OCI-LY3 (cell line): ENCODE measurements at regions not wholly inside any gene's neighbourhood (a gene's known extent, or its start where the extent isn't known, plus 50 kb on each side); places are given as distances from the start of the nearest gene placed in this dataset.

Experiments used
- H2AFZ ChIP-seq: fragments of 200-600, 300-600 bp; shearing (Covaris generic); 2 replicates; pipeline ENCODE4 v1.6.0; 2014; ENCODE audit warnings: antibody characterized with exemption, low read depth, low read length
- H3K27ac ChIP-seq: fragments of 200-600, 300-600 bp; sonication (generic); 2 replicates; pipeline ENCODE4 v1.5.1; 2014; ENCODE audit warnings: mild to moderate bottlenecking, low read length, moderate library complexity, mixed read lengths
- H3K27me3 ChIP-seq: fragments of 200-600, 300-600 bp; sonication (generic); 2 replicates; pipeline ENCODE4 v1.6.1; 2014; ENCODE audit warnings: low read depth, low read length, mixed read lengths
- H3K36me3 ChIP-seq: fragments of 200-600, 300-600 bp; sonication (generic); replicated peaks from 2 replicates; pipeline ENCODE3; 2014; ENCODE audit warnings: low read depth, low read length, mixed read lengths
- H3K4me1 ChIP-seq: fragments of 300-600, 200-600 bp; sonication (generic); 2 replicates; pipeline ENCODE4 v1.6.1; 2014; ENCODE audit warnings: low read length, mixed read lengths
- H3K4me2 ChIP-seq: fragments of 200-600, 300-600 bp; sonication (generic); 2 replicates; pipeline ENCODE4 v1.6.1; 2014; ENCODE audit warnings: low read length, mixed read lengths
- H3K4me3 ChIP-seq: fragments of 300-600, 200-600 bp; sonication (generic); 2 replicates; pipeline ENCODE4 v1.5.1; 2014; ENCODE audit warnings: antibody characterized with exemption, mild to moderate bottlenecking, low read length, moderate library complexity
- H3K79me2 ChIP-seq: fragments of 300-600, 200-600 bp; shearing (Covaris generic); 2 replicates; pipeline ENCODE4 v1.6.1; 2014; ENCODE audit warnings: mild to moderate bottlenecking, low read length, mixed read lengths
- H3K9ac ChIP-seq: fragments of 300-600, 200-600 bp; shearing (Covaris generic); 2 replicates; pipeline ENCODE4 v1.6.0; 2014; ENCODE audit warnings: mild to moderate bottlenecking, low read length, moderate library complexity
- H3K9me3 ChIP-seq: fragments of 200-600, 300-600 bp; shearing (Covaris generic); 2 replicates; pipeline ENCODE4 v1.6.1; 2014; ENCODE audit warnings: low read length, mixed read lengths; ENCODE audit not compliant: insufficient read depth
- H4K20me1 ChIP-seq: fragments of 200-600, 300-600 bp; sonication (generic); 2 replicates; pipeline ENCODE4 v1.6.1; 2016; ENCODE audit warnings: low read length, mixed read lengths; ENCODE audit not compliant: insufficient read depth
- CTCF ChIP-seq: fragments of 200-600, 300-600 bp; sonication (generic); IDR thresholded peaks from 2 replicates; pipeline ENCODE4 v1.5.1; 2014; ENCODE audit warnings: antibody characterized with exemption, low read length, low read depth
- EZH2phosphoT487 ChIP-seq: fragments of 200-600 bp; shearing (Covaris generic); IDR thresholded peaks from 2 replicates; pipeline ENCODE4 v1.6.1; 2018; ENCODE audit warnings: antibody characterized with exemption, mixed run types, low read depth

GRCh38 chr14:86420131-86420530 lies 890.2 kb downstream of the FLRT2 start:
- Histone ChIP-seq H3K4me2 (no peak overlapping the region), H3K9ac (no peak overlapping the region), H3K9me3 (no peaks in the 10 kb centered on the region), H3K79me2 (no peaks in the 10 kb centered on the region), H4K20me1 (no peaks in the 10 kb centered on the region), H3K4me1 (no peaks in the 10 kb centered on the region), H3K27me3 (no peaks in the 10 kb centered on the region), H3K27ac (no peak overlapping the region), H3K4me3 (no peak overlapping the region), H3K36me3 (no peaks in the 10 kb centered on the region), H2AFZ (no peak overlapping the region)
- TF ChIP-seq CTCF, result no peak
- TF ChIP-seq EZH2phosphoT487, result no peak

GRCh38 chr14:86414146-86414545 lies 884.2 kb downstream of the FLRT2 start:
- TF ChIP-seq CTCF (no peak), EZH2phosphoT487 (no peak)
- Histone ChIP-seq H3K27ac (no peak overlapping the region), H3K4me1 (no peaks in the 10 kb centered on the region), H3K27me3 (no peaks in the 10 kb centered on the region), H2AFZ (no peak overlapping the region), H3K36me3 (no peaks in the 10 kb centered on the region), H3K9me3 (no peaks in the 10 kb centered on the region; the same call in 1 of the 2 replicates), H3K4me3 (no peak overlapping the region), H3K79me2 (no peaks in the 10 kb centered on the region), H3K4me2 (no peak overlapping the region), H3K9ac (no peak overlapping the region), H4K20me1 (no peaks in the 10 kb centered on the region)

GRCh38 chr14:86404989-86405649 lies 875.2 kb downstream of the FLRT2 start:
- H2AFZ ChIP-seq, result no peak overlapping the region
- H3K27ac ChIP-seq, result no peak overlapping the region
- H3K36me3 ChIP-seq, result no peaks in the 10 kb centered on the region
- H3K79me2 ChIP-seq, result no peaks in the 10 kb centered on the region
- H4K20me1 ChIP-seq, result no peaks in the 10 kb centered on the region
- TF ChIP-seq CTCF (no peak), EZH2phosphoT487 (no peak)
- H3K9me3 ChIP-seq, result no peaks in the 10 kb centered on the region
- H3K4me2 ChIP-seq, result no peak overlapping the region
- no peak overlapping the region for H3K4me3 ChIP-seq
- no peaks in the 10 kb centered on the region for H3K4me1 ChIP-seq
- no peak overlapping the region for H3K9ac ChIP-seq
- H3K27me3 ChIP-seq, result no peaks in the 10 kb centered on the region

- TF ChIP-seq CTCF (no peak), EZH2phosphoT487 (no peak)
- H3K36me3 ChIP-seq, result no peaks in the 10 kb centered on the region
- no peak overlapping the region for H2AFZ ChIP-seq
- no peak overlapping the region for H3K9ac ChIP-seq
- H3K4me1 ChIP-seq, result no peaks in the 10 kb centered on the region
- no peaks in the 10 kb centered on the region for H3K9me3 ChIP-seq
- H4K20me1 ChIP-seq, result no peaks in the 10 kb centered on the region
- no peak overlapping the region for H3K4me3 ChIP-seq
- H3K4me2 ChIP-seq, result no peak overlapping the region
- H3K79me2 ChIP-seq, result no peaks in the 10 kb centered on the region
- no peaks in the 10 kb centered on the region for H3K27me3 ChIP-seq
- no peak overlapping the region for H3K27ac ChIP-seq
Measured at GRCh38 chr14:86404425-86404824, 874.5 kb downstream of the FLRT2 start.
